GM12892 (cell line): ENCODE measurements at regions not wholly inside any gene's neighbourhood (a gene's known extent, or its start where the extent isn't known, plus 50 kb on each side); places are given as distances from the start of the nearest gene placed in this dataset.

Experiments
- POLR2A ChIP-seq: IDR thresholded peaks from 2 replicates; pipeline ENCODE4 v1.6.1; 2011; ENCODE audit warnings: low read depth, low read length, control low read depth
- POLR2AphosphoS5 ChIP-seq: IDR thresholded peaks from 2 replicates; pipeline ENCODE4 v1.6.1; 2011; ENCODE audit warnings: low read depth, low read length, control low read depth

GRCh38 chr7:124354201-124354600 is 321.3 kb upstream of the TMEM229A start:
- no peak for TF ChIP-seq POLR2AphosphoS5
- no peak for TF ChIP-seq POLR2A
